Stimulated activated CD4-positive, alpha-beta T cell treated with anti-CD3 and anti-CD28 coated beads, Interleukin-15, amount 100 ng/mL, for 48 hours (primary cell): ENCODE measurements at regions not wholly inside any gene's neighbourhood (a gene's known extent, or its start where the extent isn't known, plus 50 kb on each side); places are given as distances from the start of the nearest gene placed in this dataset.
"Not testable (repeated sequence)": the region's sequence is repeated elsewhere in the genome, so short reads cannot be mapped to it uniquely, and the experiment has no call there.

Experiments used
- DNase-seq, 2 donors: peaks; one replicate each; pipeline ENCODE4 v3.0.0-alpha.2; 2020; ENCODE audit warnings: low read depth in 2 of 2

DNA sequence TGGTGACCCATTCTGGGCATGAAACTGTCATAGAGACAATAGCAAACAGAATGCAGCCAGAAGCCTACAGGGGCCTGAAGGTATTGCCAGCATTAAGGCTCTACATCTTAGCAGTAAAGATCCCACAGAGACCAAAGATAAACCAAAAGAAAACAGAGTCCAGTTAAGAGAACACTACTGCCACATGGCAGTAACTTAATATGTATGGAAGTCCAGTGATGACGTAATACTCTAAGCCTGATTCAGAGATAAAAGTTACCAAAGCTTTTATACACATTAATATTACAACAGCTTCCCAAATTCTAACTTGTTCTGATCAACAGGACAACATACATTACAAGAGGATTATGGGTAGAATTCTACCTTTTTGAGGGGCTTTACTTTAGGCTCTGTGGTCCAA, 371.5 kb downstream of the PRELID2 start:
- DNase-seq, result no peak

- no peak for DNase-seq
Measured at GRCh38 chr5:145462525-145462924, 372.6 kb downstream of the PRELID2 start.

GRCh38 chr5:145450286-145450885, 384.8 kb downstream of the PRELID2 start:
- no peak for DNase-seq

- no peak for DNase-seq
Measured at GRCh38 chr5:145449794-145450193, 385.3 kb downstream of the PRELID2 start.

DNA sequence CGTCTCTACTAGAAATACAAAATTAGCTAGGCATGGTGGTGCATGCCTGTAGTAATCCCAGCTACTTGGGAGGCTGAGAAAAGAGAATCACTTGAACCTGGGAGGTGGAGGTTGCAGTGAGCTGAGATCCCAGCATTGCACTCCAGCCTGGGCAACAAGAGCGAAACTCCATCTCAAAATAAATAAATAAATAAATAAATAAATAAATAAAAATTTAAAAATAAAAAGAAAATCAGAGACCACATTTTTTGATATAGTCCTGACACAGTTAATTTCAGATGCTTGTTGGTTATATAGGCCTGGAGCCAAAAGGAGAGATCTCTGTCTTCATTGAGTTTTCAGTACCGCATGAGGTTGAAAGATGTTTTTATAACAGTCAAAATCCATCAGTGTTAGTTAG, 388.3 kb downstream of the PRELID2 start:
- not testable (repeated sequence) for DNase-seq

DNA sequence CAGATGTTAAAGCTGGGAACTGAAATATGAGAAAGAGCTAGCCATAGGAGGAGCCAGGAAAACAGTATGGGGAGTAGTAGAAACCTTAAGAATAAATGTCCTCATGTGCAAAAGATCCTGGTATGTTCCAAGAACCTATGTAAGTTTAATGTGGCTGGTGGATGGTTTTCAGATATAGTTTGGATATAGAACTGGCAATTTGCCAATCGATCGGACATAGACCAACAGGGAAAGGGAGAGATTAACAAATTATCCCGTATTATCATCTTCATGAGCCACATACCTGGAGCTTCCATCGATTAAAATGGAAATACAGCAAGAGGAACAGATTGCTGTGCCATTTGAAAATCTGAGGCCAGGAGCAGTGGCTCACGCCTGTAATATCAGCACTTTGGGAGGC, 388.7 kb downstream of the PRELID2 start:
- no peak for DNase-seq

GRCh38 chr5:145445027-145445426, 390.1 kb downstream of the PRELID2 start:
- DNase-seq, result no peak

GRCh38 chr5:145443964-145444363, 391.2 kb downstream of the PRELID2 start:
- no peak for DNase-seq

DNA sequence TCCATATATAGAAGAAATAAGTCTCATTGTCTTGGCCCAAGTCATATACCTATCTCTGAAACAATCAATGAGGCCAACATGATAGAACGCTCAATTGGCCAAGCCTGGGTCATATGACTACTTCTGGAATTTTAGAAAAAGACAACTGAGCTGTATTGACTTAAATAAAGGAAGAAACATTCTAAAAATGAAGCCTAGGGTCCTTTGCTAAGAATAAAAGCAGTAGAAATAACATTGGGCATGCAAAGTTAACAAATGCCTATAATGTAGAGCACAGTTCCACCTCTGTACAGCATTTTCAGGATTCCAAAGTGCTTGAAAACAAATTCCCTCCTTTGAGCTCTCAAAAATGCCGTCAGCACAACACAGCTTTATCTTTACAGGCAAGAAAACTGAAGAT, 391.8 kb downstream of the PRELID2 start:
- no peak for DNase-seq

GRCh38 chr5:145442661-145443060, 392.5 kb downstream of the PRELID2 start:
- DNase-seq, result not testable (repeated sequence)

- no peak for DNase-seq
Measured at GRCh38 chr5:145441228-145441627, 393.9 kb downstream of the PRELID2 start.

DNA sequence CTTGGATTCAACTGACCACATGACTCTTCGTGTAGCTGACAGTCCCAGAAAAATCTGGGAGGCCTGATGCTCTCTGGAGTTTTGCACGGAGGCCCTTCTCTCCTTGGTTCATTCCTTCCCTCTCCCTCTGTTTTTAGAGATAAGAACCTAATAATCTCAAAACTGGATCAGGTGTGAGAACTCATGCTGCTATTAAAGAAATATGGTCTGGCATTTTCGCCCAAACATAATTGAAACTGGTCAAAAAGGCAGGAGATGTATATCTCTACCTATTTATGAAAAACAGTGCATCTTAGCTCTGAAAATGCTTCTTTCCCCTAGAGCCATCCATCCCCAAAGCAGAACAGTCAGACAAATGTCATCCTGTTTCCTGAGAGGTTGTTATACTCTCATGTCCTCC, 397.5 kb downstream of the PRELID2 start:
- DNase-seq, result no peak

DNA sequence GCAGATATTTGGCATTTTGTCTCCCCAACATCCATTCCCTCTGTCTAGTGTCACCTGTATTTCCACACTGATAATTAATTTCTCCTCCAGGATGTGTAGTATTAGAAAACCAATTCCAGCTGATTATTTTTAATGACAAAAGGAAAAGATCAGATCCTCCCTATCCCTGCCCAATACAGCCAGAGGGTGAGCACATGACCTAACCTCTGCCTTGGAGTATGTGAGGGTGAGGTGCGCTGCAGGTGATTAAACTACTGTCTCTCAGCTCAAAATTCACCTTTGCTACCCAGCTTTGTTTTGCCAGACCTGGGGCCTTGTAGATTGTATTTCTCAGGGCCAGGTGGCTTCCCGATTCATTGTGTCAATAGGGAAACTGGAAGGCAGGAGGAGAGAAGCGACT, 402.1 kb downstream of the PRELID2 start:
- DNase-seq, result no peak

DNA sequence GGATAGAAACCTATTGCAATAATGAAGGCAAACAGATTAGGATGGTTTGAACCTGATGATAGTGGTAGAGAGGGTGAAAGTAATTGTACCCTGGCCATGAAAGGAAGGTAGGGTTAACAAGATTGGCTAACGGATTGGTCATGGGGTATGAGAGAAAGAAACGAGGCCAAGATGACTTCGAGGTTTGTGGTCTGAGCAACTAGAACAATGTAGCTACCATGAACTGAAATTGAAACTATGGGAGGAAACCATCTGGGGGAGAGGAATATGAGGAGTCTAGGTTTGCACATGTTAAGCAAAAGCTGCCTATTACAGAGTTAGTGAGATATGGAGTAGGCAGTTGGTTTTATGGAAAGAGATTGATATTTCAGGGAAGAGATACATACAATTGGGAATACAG, 406.0 kb downstream of the PRELID2 start:
- DNase-seq, result no peak

DNA sequence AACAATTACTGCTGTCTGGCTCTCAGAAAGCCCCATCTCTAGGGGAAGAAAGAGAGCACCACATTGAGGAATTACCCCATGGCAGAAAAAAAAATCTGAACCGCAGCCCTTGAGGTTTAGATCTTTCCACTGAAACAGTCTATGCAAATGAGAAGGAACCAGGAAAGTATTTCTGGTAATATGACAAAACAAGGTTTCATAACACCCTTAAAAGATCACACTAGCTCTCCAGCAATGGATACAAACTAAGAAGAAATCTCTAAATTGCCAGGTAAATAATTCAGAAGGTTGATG, 427.1 kb downstream of the PRELID2 start:
- DNase-seq, result no peak

- no peak for DNase-seq
Measured at GRCh38 chr5:145407300-145408047, 427.7 kb downstream of the PRELID2 start.

GRCh38 chr5:145403992-145404391, 431.1 kb downstream of the PRELID2 start:
- DNase-seq, result no peak

DNA sequence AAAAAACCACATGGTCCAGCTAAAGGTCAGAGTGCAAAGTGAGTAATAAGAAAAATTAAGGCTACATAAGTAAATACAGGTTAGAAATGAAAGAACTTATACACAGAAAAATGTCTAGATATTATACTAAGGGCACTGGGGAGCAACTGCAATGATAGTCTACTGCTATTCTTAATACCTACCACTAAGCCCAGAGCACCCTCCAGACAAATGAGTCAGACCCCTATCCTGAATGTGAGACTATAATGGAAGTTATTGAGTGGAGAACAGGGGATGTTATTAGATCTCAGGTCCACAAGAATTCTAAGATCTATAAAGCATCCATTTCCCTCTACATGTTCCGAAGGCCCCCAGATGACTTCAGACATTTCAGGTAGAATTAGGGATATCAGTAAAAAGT, 438.3 kb downstream of the PRELID2 start:
- no peak for DNase-seq

DNA sequence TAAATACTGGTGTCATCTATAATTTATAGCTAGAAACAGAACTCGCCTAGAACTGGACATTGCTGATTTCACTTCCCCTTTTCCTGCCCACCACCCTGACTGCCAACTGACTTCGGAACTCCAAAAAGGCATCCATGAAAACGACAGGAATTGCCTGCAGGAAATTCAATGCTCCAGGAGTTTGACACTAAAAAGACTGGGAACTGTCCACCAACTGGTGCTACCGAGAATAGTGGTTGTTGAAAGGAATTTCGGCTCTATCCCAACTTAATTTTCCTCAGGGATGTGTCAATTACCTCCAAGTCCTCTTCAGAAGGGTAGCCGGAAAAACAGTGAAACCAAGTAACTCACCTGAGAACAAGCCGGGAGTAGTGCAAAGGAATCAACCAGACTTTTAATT, 440.0 kb downstream of the PRELID2 start:
- not testable (repeated sequence) for DNase-seq

GRCh38 chr5:145393426-145393825, 441.7 kb downstream of the PRELID2 start:
- no peak for DNase-seq

DNA sequence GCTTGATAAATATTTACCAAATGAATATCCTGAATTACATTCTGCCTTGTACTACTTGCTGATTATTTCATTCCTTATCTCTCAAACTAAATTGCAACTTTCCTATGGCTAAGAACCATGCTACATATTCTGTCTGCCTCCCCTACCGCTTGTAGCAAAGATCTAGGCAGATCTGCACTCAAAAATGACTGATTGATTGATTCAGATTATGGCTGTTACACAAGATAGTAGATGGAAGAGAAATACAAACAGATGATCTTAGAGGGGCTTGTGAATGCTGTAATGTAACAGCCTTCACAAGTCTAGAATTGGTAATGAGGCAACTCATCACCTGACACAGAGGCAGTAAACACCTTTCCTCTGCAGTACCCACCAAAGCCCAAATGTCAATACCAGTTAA, 446.1 kb downstream of the PRELID2 start:
- no peak for DNase-seq

GRCh38 chr5:145385276-145385675, 449.9 kb downstream of the PRELID2 start:
- DNase-seq, result no peak

- DNase-seq, result no peak
Measured at GRCh38 chr5:145378226-145378625, 456.9 kb downstream of the PRELID2 start.

DNA sequence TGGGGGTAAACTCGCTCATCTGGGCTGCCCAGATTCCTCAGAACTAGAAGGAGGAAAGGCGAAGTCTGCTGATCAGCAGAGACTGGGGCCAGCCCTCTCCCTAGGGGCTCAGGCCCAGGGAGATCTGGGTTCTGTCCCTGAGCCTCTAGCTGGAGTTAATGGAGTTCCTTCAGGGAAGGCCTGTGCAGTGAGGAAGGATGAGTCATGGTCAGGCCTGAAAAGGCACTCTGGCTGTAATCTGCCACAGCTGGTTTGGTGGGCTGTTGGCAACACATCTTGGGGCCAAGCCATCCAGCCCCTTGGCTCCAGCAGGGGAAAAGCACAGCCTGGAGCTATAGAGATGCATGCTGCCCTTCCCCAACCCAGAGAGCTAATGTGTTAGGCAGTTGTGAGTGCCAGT, 459.6 kb downstream of the PRELID2 start:
- DNase-seq, result no peak
